ENCODE measurements at regions not wholly inside any gene's neighbourhood (a gene's known extent, or its start where the extent isn't known, plus 50 kb on each side); places are given as distances from the start of the nearest gene placed in this dataset.
A peak's percentile ranks its signal among the peaks of the same experiment; 100 is the strongest.

GRCh38 chr16:62966626-62967025 lies 930.4 kb upstream of the CDH8 start:
- H3K9ac ChIP-seq (ENCODE audit: low read length) = no peak overlapping the region
- no peaks in the 10 kb centered on the region for H3K4me1 ChIP-seq (ENCODE audit: control insufficient read depth, low read depth, low read length)
- H3K36me3 ChIP-seq (ENCODE audit: control insufficient read depth, low read depth, low read length) = no peaks in the 10 kb centered on the region
- no peaks in the 10 kb centered on the region for H3K9me3 ChIP-seq (ENCODE audit: control insufficient read depth, low read depth, low read length)
- H3K27ac ChIP-seq (ENCODE audit: low read length) = no peak overlapping the region
- no peaks in the 10 kb centered on the region for H3K27me3 ChIP-seq (ENCODE audit: control insufficient read depth, insufficient read depth, low read length)
- H3K4me3 ChIP-seq (ENCODE audit: low read length) = no peak overlapping the region

DNA sequence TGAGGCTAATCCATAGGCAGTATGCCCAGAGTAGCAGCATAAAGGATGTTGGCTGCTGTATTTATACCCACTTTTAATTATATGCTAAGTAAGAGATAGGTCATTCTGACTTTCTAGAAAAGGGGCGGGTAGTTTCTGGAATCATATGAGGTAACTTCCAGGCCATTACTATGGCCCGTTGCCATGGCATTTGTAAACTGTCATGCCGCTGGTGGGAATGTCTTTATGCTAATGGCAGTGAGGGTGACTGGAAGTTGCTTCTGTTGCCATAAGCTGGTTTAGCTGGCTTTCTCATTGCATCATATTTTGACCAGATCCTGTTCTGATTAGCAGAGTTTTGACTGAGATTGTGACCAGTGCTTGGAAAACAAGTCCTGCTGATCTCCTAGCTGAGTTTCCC lies 929.6 kb upstream of the CDH8 start:
- H3K36me3 ChIP-seq (ENCODE audit: control insufficient read depth, low read depth, low read length) = no peaks in the 10 kb centered on the region

DNA sequence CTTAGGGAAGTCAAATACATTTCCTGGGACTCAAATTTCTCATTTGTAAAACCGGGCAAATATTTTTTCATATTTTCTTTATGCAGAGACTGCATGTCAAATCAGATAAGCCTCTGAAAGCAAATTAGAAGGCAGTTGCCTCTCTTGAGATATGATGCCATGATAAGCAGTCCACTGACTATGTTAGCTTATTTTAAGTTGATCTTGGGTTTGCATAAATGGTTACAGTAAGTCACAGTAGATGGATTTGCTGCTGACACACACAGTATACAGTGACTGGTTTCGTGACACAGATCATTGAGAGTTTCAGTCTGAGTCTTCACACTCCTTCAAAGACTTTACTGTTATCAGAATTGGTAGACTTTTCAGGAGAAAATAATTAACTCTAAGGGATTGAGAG lies 927.6 kb upstream of the CDH8 start:
- Histone ChIP-seq H3K9ac (ENCODE audit: low read length) (no peak overlapping the region), H3K9me3 (ENCODE audit: control insufficient read depth, low read depth, low read length) (no peaks in the 10 kb centered on the region), H3K36me3 (ENCODE audit: control insufficient read depth, low read depth, low read length) (no peaks in the 10 kb centered on the region), H3K4me1 (ENCODE audit: control insufficient read depth, low read depth, low read length) (no peaks in the 10 kb centered on the region), H3K4me3 (ENCODE audit: low read length) (no peak overlapping the region), H3K27ac (ENCODE audit: low read length) (no peak overlapping the region), H3K27me3 (ENCODE audit: control insufficient read depth, insufficient read depth, low read length) (no peaks in the 10 kb centered on the region)

More for the DNA sequence above, 929.6 kb upstream of the CDH8 start:
- no peaks in the 10 kb centered on the region for H3K4me1 ChIP-seq (ENCODE audit: control insufficient read depth, low read depth, low read length)
- no peak overlapping the region for H3K4me3 ChIP-seq (ENCODE audit: low read length)
- no peak overlapping the region for H3K9ac ChIP-seq (ENCODE audit: low read length)
- H3K27ac ChIP-seq (ENCODE audit: low read length) = no peak overlapping the region
- no peaks in the 10 kb centered on the region for H3K9me3 ChIP-seq (ENCODE audit: control insufficient read depth, low read depth, low read length)
- no peaks in the 10 kb centered on the region for H3K27me3 ChIP-seq (ENCODE audit: control insufficient read depth, insufficient read depth, low read length)

GRCh38 chr16:62955033-62955349 lies 918.8 kb upstream of the CDH8 start:
- H3K4me3 ChIP-seq (ENCODE audit: low read length) = no peak overlapping the region
- H3K4me1 ChIP-seq (ENCODE audit: control insufficient read depth, low read depth, low read length) = peaks cover 35% of the 10 kb centered on the region
- no peak overlapping the region for H3K9ac ChIP-seq (ENCODE audit: low read length)
- no peaks in the 10 kb centered on the region for H3K27me3 ChIP-seq (ENCODE audit: control insufficient read depth, insufficient read depth, low read length)
- H3K36me3 ChIP-seq (ENCODE audit: control insufficient read depth, low read depth, low read length) = no peaks in the 10 kb centered on the region
- no peaks in the 10 kb centered on the region for H3K9me3 ChIP-seq (ENCODE audit: control insufficient read depth, low read depth, low read length)
- H3K27ac ChIP-seq (ENCODE audit: low read length) = no peak overlapping the region

GRCh38 chr16:62954144-62955032 lies 918.1 kb upstream of the CDH8 start:
- Histone ChIP-seq H3K4me3 (ENCODE audit: low read length) (peak overlapping the region; percentile 1), H3K27ac (ENCODE audit: low read length) (no peak overlapping the region), H3K27me3 (ENCODE audit: control insufficient read depth, insufficient read depth, low read length) (no peaks in the 10 kb centered on the region), H3K9ac (ENCODE audit: low read length) (no peak overlapping the region), H3K9me3 (ENCODE audit: control insufficient read depth, low read depth, low read length) (no peaks in the 10 kb centered on the region), H3K4me1 (ENCODE audit: control insufficient read depth, low read depth, low read length) (peaks cover 35% of the 10 kb centered on the region), H3K36me3 (ENCODE audit: control insufficient read depth, low read depth, low read length) (no peaks in the 10 kb centered on the region)

DNA sequence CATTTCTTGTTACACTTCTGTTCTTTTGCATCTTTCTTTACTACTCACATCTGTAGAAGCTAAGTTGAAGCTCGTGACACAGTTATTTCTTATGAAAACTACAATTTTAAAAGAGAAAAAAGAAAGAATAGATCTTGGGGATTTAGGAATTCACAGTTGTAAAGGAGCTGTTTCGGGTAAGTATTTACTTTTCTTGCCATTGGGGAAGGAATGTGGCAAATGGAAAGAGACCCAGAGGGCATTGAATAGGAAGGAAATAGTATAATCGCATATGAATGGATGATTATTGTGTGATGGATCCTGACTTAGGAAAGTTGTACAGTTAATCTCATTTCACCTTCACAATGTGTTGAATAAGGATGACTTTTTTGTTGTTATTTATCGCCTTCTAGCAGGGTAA lies 914.1 kb upstream of the CDH8 start:
- no peak overlapping the region for H3K9ac ChIP-seq (ENCODE audit: low read length)
- no peaks in the 10 kb centered on the region for H3K36me3 ChIP-seq (ENCODE audit: control insufficient read depth, low read depth, low read length)
- H3K9me3 ChIP-seq (ENCODE audit: control insufficient read depth, low read depth, low read length) = no peaks in the 10 kb centered on the region
- H3K27ac ChIP-seq (ENCODE audit: low read length) = no peak overlapping the region
- H3K4me3 ChIP-seq (ENCODE audit: low read length) = no peak overlapping the region
- H3K27me3 ChIP-seq (ENCODE audit: control insufficient read depth, insufficient read depth, low read length) = no peaks in the 10 kb centered on the region
- peaks cover 35% of the 10 kb centered on the region for H3K4me1 ChIP-seq (ENCODE audit: control insufficient read depth, low read depth, low read length)

DNA sequence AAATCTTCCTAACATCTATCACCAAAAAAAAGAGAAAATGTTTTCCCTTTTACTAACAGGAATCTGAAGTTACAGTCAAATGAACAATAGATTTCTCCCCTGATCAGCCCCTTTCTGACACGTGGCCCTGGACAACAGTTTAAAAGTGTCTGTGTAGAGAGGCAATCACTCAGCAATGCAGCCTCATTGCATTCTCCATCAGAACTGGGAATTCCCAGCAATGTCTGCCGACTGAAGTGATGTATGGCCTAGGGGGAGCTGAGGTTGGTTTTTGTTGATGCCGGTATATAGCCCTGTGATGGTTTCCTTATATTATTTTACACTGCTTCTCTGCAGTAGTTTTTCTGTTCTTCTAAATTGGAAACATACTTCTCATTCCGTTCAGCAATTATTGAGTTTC lies 904.3 kb upstream of the CDH8 start:
- Histone ChIP-seq H3K4me1 (ENCODE audit: control insufficient read depth, low read depth, low read length) (peaks cover 6% of the 10 kb centered on the region), H3K27me3 (ENCODE audit: control insufficient read depth, insufficient read depth, low read length) (no peaks in the 10 kb centered on the region), H3K9me3 (ENCODE audit: control insufficient read depth, low read depth, low read length) (no peaks in the 10 kb centered on the region), H3K36me3 (ENCODE audit: control insufficient read depth, low read depth, low read length) (no peaks in the 10 kb centered on the region), H3K4me3 (ENCODE audit: low read length) (no peak overlapping the region), H3K9ac (ENCODE audit: low read length) (no peak overlapping the region), H3K27ac (ENCODE audit: low read length) (no peak overlapping the region)

- H3K9me3 ChIP-seq (ENCODE audit: control insufficient read depth, low read depth, low read length) = no peaks in the 10 kb centered on the region
- no peak overlapping the region for H3K27ac ChIP-seq (ENCODE audit: low read length)
- no peaks in the 10 kb centered on the region for H3K27me3 ChIP-seq (ENCODE audit: control insufficient read depth, insufficient read depth, low read length)
- peaks cover 6% of the 10 kb centered on the region for H3K4me1 ChIP-seq (ENCODE audit: control insufficient read depth, low read depth, low read length)
- no peaks in the 10 kb centered on the region for H3K36me3 ChIP-seq (ENCODE audit: control insufficient read depth, low read depth, low read length)
- H3K9ac ChIP-seq (ENCODE audit: low read length) = no peak overlapping the region
- no peak overlapping the region for H3K4me3 ChIP-seq (ENCODE audit: low read length)
These were observed 903.4 kb upstream of the CDH8 start for GRCh38 chr16:62939687-62940086.

- H3K9ac ChIP-seq (ENCODE audit: low read length) = no peak overlapping the region
- H3K36me3 ChIP-seq (ENCODE audit: control insufficient read depth, low read depth, low read length) = no peaks in the 10 kb centered on the region
- no peaks in the 10 kb centered on the region for H3K4me1 ChIP-seq (ENCODE audit: control insufficient read depth, low read depth, low read length)
- no peaks in the 10 kb centered on the region for H3K9me3 ChIP-seq (ENCODE audit: control insufficient read depth, low read depth, low read length)
- no peak overlapping the region for H3K4me3 ChIP-seq (ENCODE audit: low read length)
- H3K27ac ChIP-seq (ENCODE audit: low read length) = no peak overlapping the region
- H3K27me3 ChIP-seq (ENCODE audit: control insufficient read depth, insufficient read depth, low read length) = no peaks in the 10 kb centered on the region
These were observed 897.7 kb upstream of the CDH8 start for GRCh38 chr16:62933929-62934328.

GRCh38 chr16:62929593-62929992 lies 893.4 kb upstream of the CDH8 start:
- Histone ChIP-seq H3K9me3 (ENCODE audit: control insufficient read depth, low read depth, low read length) (no peaks in the 10 kb centered on the region), H3K9ac (ENCODE audit: low read length) (no peak overlapping the region), H3K27ac (ENCODE audit: low read length) (no peak overlapping the region), H3K4me1 (ENCODE audit: control insufficient read depth, low read depth, low read length) (peaks cover 4% of the 10 kb centered on the region), H3K36me3 (ENCODE audit: control insufficient read depth, low read depth, low read length) (no peaks in the 10 kb centered on the region), H3K27me3 (ENCODE audit: control insufficient read depth, insufficient read depth, low read length) (no peaks in the 10 kb centered on the region), H3K4me3 (ENCODE audit: low read length) (no peak overlapping the region)

- peaks cover 4% of the 10 kb centered on the region for H3K4me1 ChIP-seq (ENCODE audit: control insufficient read depth, low read depth, low read length)
- no peaks in the 10 kb centered on the region for H3K9me3 ChIP-seq (ENCODE audit: control insufficient read depth, low read depth, low read length)
These were observed 890.9 kb upstream of the CDH8 start for GRCh38 chr16:62927122-62927521.

DNA sequence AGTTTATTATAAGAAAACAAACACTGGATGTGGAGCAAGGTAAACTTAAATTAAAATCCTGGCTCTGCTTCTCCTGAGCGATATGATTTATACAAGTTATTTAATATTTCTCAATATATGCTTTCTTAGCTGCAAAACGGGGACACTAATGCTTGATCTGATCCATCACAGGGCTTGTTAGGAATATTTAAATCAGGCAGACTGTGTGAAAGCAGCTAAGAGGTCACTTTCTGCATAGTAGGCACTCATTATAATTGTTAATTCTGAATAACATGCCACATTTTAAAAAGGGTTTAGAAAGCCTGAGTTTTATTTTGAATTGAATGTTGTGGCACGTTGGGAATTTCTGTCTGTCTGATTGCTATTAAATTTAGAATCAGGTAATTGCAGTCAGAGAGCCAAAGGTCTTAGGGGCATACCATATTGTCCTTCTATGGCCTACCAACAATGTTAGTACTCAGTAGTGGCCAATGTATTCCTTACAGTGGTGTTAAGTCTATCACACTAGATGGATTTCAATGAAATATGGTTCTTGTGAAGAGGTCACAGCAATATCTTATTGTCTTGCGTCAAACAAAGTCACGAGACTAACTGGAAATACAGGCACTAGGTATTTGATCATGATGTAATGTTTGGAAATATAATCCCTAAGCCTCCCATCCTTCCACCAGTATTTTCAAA lies 890.0 kb upstream of the CDH8 start:
- H3K27me3 ChIP-seq (ENCODE audit: control insufficient read depth, insufficient read depth, low read length) = no peaks in the 10 kb centered on the region
- peaks cover 4% of the 10 kb centered on the region for H3K4me1 ChIP-seq (ENCODE audit: control insufficient read depth, low read depth, low read length)
- H3K27ac ChIP-seq (ENCODE audit: low read length) = no peak overlapping the region
- no peak overlapping the region for H3K4me3 ChIP-seq (ENCODE audit: low read length)
- H3K9me3 ChIP-seq (ENCODE audit: control insufficient read depth, low read depth, low read length) = no peaks in the 10 kb centered on the region
- no peaks in the 10 kb centered on the region for H3K36me3 ChIP-seq (ENCODE audit: control insufficient read depth, low read depth, low read length)
- no peak overlapping the region for H3K9ac ChIP-seq (ENCODE audit: low read length)

More at GRCh38 chr16:62927122-62927521, 890.9 kb upstream of the CDH8 start:
- H3K27me3 ChIP-seq (ENCODE audit: control insufficient read depth, insufficient read depth, low read length) = no peaks in the 10 kb centered on the region
- no peak overlapping the region for H3K9ac ChIP-seq (ENCODE audit: low read length)
- no peaks in the 10 kb centered on the region for H3K36me3 ChIP-seq (ENCODE audit: control insufficient read depth, low read depth, low read length)
- no peak overlapping the region for H3K4me3 ChIP-seq (ENCODE audit: low read length)
- no peak overlapping the region for H3K27ac ChIP-seq (ENCODE audit: low read length)
